Loucy (cell line): ENCODE measurements at regions not wholly inside any gene's neighbourhood (a gene's known extent, or its start where the extent isn't known, plus 50 kb on each side); places are given as distances from the start of the nearest gene placed in this dataset.
"Not testable (repeated sequence)": the region's sequence is repeated elsewhere in the genome, so short reads cannot be mapped to it uniquely, and the experiment has no call there.

Experiments
- CTCF ChIP-seq: fragments of 200-600 bp; sonication (generic); conservative IDR thresholded peaks from 2 replicates; pipeline ENCODE4 v1.5.1; 2014; ENCODE audit warnings: mild to moderate bottlenecking, antibody characterized with exemption, low read length
- EZH2phosphoT487 ChIP-seq: fragments of 200-600 bp; IDR thresholded peaks from 2 replicates; pipeline ENCODE4 v1.6.1; 2018; ENCODE audit warnings: antibody characterized with exemption, mild to moderate bottlenecking, moderate library complexity, borderline replicate concordance

- not testable (repeated sequence) for TF ChIP-seq CTCF, EZH2phosphoT487
Measured at GRCh38 chr2:91446489-91446888, 2755.0 kb downstream of the RPIA start.
